ENCODE measurements at regions not wholly inside any gene's neighbourhood (a gene's known extent, or its start where the extent isn't known, plus 50 kb on each side); places are given as distances from the start of the nearest gene placed in this dataset.

DNA sequence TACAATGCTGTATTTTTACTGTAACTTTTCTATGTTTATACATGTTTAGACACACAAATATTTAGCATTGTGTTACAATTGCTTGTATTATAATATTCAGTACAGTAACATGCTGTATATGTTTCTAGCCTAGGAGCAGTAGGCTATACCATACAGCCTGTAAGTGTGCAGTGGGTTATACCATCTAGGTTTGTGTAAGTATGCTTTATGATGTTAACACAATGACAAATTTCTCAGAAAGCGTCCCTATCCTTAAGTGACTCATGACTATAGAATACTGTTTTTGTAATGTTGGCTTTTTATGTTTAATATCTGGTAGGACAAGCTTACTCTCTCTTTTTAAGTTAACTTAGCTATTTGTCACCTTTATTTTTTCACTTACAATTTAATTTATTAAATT lies 127.5 kb upstream of the THRB start:
- Histone ChIP-seq H4K5ac (ENCODE audit: insufficient read length, low read depth, low read length) (no peak overlapping the region), H4K91ac (replicated peaks; ENCODE audit: insufficient read length, low read length) (no peak overlapping the region), H3K9me3 (ENCODE audit: insufficient read depth in 2 of 2, low read depth in 1 of 2, low read length in 1 of 2) (peaks cover 0 to 11% of the 10 kb centered on the region in 2 experiments; a peak in 2 of 4 replicates), H3K4ac (replicated peaks; ENCODE audit: insufficient read length, low read depth, low read length) (no peak overlapping the region), H3K23me2 (ENCODE audit: low read depth, low read length) (no peaks in the 10 kb centered on the region), H2BK120ac (replicated peaks; ENCODE audit: low read depth, low read length) (no peak overlapping the region), H3K36me3 (ENCODE audit: control insufficient read depth in 2 of 4, insufficient read depth in 4 of 4, low read length in 3 of 4) (no peaks in the 10 kb centered on the region; a peak in 1 of 8 replicates), H3K4me3 (ENCODE audit: extremely low read depth in 1 of 4, insufficient read depth in 2 of 4, low read depth in 3 of 4, low read length in 4 of 4) (no peak overlapping the region), H3K27ac (ENCODE audit: low read depth, low read length) (no peak overlapping the region), H3K23ac (ENCODE audit: insufficient read length) (no peak overlapping the region), H2BK15ac (ENCODE audit: low read length) (no peak overlapping the region), H2AFZ (ENCODE audit: low read length) (no peak overlapping the region), H3K79me2 (ENCODE audit: control insufficient read depth in 1 of 2, insufficient read depth in 2 of 2, low read length in 2 of 2) (no peaks in the 10 kb centered on the region), H3K56ac (replicated peaks; ENCODE audit: insufficient read length, low read depth, low read length) (no peak overlapping the region), H4K20me1 (replicated peaks in 1 of 2; ENCODE audit: control insufficient read depth in 1 of 2, insufficient read depth in 2 of 2, low read length in 2 of 2) (no peaks in the 10 kb centered on the region), H2AK5ac (ENCODE audit: low read depth, low read length) (no peak overlapping the region), H2BK12ac (ENCODE audit: low read depth, low read length) (no peak overlapping the region), H3K4me2 (ENCODE audit: insufficient read depth in 1 of 2, low read depth in 2 of 2, low read length in 2 of 2) (no peak overlapping the region), H3K18ac (ENCODE audit: extremely low read depth, low read length) (no peak overlapping the region), H2BK5ac (ENCODE audit: low read depth, low read length) (no peak overlapping the region), H2BK20ac (ENCODE audit: low read length) (no peak overlapping the region), H3K27me3 (replicated peaks in 1 of 4; ENCODE audit: control insufficient read depth in 3 of 4, extremely low read depth in 1 of 4, insufficient read depth in 3 of 4, low read length in 3 of 4) (no peaks in the 10 kb centered on the region), H3K4me1 (replicated peaks in 1 of 4; ENCODE audit: control insufficient read depth in 3 of 4, insufficient read depth in 4 of 4, low read length in 3 of 4) (no peaks in the 10 kb centered on the region), H3K14ac (ENCODE audit: insufficient read length) (no peak overlapping the region), H4K8ac (ENCODE audit: extremely low read depth, insufficient read depth, low read length) (no peak overlapping the region), H3K9ac (replicated peaks in 1 of 4; ENCODE audit: extremely low read depth in 1 of 4, low read depth in 3 of 4, low read length in 3 of 4) (no peak overlapping the region), H3K79me1 (ENCODE audit: low read depth, low read length) (no peaks in the 10 kb centered on the region)
- FAIRE-seq (no peak), DNase-seq (ENCODE audit: low read depth in 1 of 2, low spot score in 2 of 2) (no peak)
- whole genome bisulfite sequencing, 2 experiments (ENCODE audit: extremely low coverage in 1 of 2, insufficient coverage in 1 of 2, insufficient read length in 1 of 2, insufficient replicate concordance in 2 of 2, low coverage in 1 of 2, low lambda C conversion rate in 2 of 2, missing lambda C conversion rate in 1 of 2), result 88% methylated on average over 1 of the region's 1 CpG; no CpG with 5 or more reads in 1 of the 2 experiments
- ChIA-PET CTCF (ENCODE audit: partially characterized antibody) (interaction anchor here (1.0 kb wide), 1 partner anchor 288 kb away, joined by 3 read pairs; no protein-coding TSS in a partner anchor), POLR2A (ENCODE audit: partially characterized antibody) (no interaction called here)
- TF ChIP-seq, protein P1, sequence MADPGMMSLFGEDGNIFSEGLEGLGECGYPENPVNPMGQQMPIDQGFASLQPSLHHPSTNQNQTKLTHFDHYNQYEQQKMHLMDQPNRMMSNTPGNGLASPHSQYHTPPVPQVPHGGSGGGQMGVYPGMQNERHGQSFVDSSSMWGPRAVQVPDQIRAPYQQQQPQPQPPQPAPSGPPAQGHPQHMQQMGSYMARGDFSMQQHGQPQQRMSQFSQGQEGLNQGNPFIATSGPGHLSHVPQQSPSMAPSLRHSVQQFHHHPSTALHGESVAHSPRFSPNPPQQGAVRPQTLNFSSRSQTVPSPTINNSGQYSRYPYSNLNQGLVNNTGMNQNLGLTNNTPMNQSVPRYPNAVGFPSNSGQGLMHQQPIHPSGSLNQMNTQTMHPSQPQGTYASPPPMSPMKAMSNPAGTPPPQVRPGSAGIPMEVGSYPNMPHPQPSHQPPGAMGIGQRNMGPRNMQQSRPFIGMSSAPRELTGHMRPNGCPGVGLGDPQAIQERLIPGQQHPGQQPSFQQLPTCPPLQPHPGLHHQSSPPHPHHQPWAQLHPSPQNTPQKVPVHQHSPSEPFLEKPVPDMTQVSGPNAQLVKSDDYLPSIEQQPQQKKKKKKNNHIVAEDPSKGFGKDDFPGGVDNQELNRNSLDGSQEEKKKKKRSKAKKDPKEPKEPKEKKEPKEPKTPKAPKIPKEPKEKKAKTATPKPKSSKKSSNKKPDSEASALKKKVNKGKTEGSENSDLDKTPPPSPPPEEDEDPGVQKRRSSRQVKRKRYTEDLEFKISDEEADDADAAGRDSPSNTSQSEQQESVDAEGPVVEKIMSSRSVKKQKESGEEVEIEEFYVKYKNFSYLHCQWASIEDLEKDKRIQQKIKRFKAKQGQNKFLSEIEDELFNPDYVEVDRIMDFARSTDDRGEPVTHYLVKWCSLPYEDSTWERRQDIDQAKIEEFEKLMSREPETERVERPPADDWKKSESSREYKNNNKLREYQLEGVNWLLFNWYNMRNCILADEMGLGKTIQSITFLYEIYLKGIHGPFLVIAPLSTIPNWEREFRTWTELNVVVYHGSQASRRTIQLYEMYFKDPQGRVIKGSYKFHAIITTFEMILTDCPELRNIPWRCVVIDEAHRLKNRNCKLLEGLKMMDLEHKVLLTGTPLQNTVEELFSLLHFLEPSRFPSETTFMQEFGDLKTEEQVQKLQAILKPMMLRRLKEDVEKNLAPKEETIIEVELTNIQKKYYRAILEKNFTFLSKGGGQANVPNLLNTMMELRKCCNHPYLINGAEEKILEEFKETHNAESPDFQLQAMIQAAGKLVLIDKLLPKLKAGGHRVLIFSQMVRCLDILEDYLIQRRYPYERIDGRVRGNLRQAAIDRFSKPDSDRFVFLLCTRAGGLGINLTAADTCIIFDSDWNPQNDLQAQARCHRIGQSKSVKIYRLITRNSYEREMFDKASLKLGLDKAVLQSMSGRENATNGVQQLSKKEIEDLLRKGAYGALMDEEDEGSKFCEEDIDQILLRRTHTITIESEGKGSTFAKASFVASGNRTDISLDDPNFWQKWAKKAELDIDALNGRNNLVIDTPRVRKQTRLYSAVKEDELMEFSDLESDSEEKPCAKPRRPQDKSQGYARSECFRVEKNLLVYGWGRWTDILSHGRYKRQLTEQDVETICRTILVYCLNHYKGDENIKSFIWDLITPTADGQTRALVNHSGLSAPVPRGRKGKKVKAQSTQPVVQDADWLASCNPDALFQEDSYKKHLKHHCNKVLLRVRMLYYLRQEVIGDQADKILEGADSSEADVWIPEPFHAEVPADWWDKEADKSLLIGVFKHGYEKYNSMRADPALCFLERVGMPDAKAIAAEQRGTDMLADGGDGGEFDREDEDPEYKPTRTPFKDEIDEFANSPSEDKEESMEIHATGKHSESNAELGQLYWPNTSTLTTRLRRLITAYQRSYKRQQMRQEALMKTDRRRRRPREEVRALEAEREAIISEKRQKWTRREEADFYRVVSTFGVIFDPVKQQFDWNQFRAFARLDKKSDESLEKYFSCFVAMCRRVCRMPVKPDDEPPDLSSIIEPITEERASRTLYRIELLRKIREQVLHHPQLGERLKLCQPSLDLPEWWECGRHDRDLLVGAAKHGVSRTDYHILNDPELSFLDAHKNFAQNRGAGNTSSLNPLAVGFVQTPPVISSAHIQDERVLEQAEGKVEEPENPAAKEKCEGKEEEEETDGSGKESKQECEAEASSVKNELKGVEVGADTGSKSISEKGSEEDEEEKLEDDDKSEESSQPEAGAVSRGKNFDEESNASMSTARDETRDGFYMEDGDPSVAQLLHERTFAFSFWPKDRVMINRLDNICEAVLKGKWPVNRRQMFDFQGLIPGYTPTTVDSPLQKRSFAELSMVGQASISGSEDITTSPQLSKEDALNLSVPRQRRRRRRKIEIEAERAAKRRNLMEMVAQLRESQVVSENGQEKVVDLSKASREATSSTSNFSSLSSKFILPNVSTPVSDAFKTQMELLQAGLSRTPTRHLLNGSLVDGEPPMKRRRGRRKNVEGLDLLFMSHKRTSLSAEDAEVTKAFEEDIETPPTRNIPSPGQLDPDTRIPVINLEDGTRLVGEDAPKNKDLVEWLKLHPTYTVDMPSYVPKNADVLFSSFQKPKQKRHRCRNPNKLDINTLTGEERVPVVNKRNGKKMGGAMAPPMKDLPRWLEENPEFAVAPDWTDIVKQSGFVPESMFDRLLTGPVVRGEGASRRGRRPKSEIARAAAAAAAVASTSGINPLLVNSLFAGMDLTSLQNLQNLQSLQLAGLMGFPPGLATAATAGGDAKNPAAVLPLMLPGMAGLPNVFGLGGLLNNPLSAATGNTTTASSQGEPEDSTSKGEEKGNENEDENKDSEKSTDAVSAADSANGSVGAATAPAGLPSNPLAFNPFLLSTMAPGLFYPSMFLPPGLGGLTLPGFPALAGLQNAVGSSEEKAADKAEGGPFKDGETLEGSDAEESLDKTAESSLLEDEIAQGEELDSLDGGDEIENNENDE (IDR thresholded peaks at IDR 0.05; ENCODE audit: insufficient replicate concordance, low read length), result no peak

Data from H1 (cell line).